NCI-H1417 treated with DMSO at 0.1 percent for 48 hours (cell line): ENCODE measurements at regions not wholly inside any gene's neighbourhood (a gene's known extent, or its start where the extent isn't known, plus 50 kb on each side); places are given as distances from the start of the nearest gene placed in this dataset.

Experiments
- DNase-seq: peaks from one replicate; lab custom pipeline; 2025; lab: John Stamatoyannopoulos, UW

DNA sequence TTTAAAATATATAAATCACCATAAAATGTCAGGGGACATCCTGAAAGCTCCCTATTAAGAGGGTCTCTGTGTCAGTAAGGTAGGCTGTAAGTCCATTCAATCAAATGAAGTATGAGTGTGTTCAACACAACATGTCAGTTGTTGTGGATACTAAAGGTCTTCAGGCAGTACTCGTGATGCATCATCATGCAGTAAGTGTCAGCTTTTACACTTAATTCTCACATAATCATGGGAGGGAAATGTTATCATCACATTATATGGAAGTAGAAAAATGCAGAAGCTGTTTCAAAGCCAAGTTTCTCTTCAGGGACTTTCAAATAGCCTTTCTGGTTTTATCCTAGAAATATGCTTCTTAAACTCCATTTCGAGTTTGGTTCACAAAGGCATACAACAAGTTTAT lies 477.1 kb upstream of the ID2 start:
- no peak for DNase-seq

DNA sequence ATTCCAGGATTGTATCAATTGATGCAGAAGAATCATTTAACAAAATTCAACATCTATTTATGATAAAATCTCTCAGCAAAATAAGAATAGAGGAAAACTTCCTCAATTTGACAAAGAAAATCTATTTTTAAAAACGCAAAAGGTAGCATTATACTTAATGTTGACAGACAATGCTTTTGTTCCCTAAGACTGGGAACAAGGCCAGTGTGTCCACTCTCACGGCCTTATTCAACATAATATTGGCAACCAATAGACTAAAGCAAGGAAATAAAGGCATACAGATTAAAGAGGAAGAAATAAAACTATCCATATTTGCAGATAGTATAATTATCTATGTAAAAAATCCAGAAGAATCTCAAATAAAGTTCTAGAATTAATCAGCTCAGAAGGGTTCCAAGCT lies 472.4 kb upstream of the ID2 start:
- no peak for DNase-seq

DNA sequence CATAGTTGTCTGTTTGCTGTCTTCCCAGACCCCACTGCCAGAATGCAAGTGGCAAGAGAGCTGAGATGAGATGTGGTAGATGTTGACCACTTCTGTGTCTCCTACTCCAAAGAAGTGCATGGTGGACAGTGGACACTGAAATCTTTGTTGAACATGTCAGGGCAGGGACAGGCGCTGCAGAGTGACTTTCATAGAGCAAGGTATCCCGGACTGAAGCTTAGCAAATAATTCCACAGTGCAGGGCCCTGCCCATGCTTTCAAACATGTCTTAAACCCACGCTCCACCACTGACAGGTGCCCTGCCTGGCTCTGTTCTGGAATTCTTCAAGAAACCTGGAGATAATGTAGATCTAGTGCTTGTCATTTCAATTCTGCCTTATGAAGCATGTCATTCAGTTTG lies 470.5 kb upstream of the ID2 start:
- DNase-seq, result no peak

DNA sequence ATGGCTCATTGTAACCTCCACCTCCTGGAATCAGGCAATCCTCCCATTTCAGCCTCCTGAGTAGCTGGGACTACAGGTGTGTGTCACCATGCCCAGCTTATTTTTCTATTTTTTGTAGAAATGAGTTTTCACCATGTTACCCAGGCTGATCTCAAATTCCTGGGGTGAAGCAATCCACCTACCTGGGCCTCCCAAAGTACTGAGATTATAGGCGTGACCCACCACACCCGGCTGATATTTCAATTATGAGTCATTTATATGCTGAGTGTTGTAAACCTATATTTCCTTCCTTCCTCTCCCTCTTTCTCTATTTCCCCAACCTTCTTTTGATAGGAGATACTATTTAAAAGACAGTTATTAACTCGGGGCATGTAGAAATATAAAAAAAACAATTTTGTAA lies 469.6 kb upstream of the ID2 start:
- no peak for DNase-seq

DNA sequence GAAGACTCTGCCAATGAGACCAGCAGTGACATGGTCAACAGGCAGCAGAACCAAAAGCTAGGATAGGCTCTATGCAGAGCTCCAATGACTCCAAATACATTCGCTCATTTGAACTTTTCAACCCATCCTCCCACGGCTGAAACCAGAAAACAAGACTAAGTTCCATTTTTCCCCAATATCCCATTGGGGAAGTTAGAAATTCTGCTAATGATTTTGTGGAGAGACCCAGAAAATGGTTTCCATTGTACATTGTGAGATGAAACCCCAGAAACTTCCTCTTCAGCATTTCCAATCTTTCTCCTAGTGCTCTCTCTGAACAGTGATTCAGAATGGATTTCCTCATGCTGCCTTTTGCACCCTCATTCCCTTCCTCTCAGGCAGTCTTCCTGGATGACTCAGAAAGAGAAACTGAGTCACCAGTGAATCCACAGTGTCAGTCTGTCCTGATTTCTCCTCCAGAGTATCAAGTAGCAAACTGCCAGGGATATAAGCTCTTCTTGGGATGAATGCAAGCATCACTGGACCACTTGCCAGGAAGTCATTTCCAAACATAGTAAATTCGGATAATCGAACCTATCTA lies 467.7 kb upstream of the ID2 start:
- DNase-seq, result no peak

DNA sequence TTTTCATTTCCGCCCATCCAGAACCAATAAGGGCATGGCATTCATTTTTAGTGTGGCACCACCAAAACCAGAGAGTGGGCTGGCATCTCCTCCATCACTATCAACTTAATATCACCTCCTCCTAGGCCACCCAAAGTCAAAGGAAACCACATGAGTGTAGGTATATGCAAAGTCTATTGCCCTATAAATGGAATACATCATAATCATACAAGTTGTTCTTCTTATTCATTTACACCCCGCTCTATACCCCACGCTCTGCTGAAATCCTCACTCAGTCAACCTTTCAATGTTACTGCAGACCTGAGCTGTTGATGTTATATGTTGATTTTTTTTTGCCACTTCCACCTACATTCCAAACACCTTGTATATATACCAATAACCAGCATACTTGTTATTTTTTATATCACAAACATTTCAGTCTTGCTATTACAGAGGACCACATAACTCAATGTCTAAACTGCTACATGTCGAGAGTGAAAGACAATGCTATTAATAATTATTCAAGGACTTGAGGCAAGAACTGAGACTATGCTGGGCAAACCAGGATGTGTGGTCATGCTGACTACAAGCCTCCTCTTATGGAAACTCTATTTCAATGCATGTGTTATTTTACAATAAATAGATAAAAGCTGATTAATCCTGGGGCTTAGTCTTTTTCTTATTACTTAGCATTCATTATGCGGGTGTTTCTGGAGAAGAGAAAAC lies 466.5 kb upstream of the ID2 start:
- no peak for DNase-seq

DNA sequence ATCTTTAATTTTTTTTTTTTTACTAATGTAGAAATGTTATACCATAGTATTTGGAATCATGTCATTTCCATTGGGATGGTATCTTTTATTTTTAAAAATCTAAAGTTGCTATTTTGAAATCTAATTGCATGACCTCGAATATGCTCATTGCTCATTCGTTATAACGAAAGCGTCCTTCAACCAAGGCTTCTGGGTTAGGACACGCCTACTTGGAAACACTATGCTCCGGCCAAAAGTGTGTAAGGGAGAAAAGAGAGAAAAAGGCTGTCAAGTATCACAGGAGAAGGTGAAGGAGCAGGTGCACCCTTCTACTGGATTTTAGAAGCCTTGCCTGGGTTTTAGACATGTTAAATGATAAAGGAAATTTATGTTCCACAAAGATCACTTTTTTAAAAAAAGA lies 465.9 kb upstream of the ID2 start:
- DNase-seq, result no peak

DNA sequence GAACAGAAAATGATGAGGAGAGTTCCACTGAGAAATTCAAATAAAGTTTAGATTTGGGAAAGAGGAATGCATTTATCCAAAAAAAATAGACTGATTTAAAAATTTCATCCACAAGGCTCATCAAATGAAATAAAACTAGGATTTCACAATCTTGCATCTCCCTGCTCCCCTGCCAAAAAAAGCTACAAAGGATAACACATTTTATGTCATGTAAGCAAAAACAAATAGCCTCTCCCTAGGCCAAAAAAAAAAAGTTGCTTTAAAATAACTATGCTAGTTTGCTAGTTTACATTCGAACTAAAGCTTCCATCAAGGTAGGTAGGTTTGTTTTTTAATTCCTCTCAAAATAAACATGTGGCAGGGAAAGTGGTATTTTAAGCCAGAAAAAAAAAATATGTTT lies 465.5 kb upstream of the ID2 start:
- DNase-seq, result no peak

DNA sequence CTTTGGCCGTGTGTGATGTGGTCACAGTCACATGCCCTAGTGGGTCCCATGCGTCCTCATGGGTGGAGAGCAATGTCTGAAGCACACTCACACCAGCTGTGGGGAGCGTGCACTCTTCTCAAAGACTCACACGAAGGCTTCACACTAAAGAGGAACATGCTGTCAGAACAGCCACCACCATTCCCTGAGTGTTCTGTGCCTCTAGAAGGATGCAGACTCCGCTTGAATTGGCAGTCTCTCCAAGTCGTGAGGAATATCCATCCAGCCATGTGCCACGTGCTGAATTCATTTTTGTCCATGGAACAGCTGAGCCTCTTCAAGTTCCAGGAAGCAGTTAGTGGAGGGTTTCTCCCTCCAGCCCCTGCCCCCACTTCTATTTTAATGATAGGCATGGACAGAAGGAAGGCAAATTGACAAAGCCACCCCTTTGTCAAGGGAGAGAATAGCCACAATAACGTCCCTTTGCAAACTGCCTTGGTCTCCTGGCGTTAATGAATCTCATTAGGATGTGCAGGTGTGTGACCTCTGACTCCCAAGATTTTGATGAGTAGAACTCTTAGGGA lies 464.3 kb upstream of the ID2 start:
- no peak for DNase-seq

DNA sequence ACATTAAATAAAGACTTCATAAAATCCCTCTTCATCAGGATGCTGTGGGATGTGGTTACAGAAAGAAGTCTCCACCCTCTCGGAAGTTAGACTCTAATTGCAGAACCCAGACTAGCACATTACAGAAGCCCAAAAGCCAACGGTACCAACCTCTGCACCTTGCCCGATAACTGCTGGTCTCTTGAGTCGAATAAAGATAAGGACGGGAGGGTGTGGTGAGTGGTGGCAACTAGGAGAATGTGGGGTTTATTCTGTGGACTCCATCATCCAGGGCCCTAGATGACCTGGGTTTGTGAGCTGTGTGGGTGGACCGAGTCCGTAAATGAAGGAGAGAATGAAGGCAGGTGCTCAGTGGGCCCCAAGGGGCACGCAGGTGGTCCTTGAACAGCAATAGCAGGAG lies 462.8 kb upstream of the ID2 start:
- no peak for DNase-seq

DNA sequence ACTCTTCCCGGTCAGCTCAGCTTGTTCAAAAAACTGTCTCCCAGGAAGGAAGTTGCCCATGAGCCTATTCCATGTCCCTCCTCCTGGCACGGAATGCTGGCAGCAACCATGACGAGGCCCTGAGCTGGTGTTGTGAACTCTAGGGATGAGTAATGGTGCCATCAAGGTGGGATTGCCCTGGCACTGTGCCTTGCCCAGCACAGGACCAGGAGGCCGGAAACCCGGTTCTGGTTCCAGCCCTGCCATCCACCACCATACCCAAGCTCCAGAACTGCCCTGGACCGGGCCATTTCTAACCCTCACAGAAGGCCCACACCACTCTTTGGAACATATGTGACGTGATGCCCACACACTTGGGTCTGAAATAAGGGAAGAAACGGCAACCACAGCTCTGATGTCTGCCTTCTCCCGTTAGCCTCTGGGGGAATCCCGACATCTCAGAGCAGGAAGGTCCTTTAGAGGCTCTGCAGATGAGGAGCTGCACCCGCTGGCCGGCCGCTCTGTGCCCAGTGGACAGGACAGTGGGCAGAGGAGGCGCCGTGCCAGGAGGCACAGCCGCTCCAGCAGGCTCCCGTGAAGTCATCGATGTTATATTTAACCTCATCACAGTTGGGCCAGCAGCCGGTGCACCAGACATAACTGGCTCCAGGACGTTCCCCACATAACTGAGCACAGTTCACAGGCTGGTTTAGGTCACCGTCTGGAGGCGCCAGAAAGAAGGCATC lies 462.1 kb upstream of the ID2 start:
- no peak for DNase-seq

DNA sequence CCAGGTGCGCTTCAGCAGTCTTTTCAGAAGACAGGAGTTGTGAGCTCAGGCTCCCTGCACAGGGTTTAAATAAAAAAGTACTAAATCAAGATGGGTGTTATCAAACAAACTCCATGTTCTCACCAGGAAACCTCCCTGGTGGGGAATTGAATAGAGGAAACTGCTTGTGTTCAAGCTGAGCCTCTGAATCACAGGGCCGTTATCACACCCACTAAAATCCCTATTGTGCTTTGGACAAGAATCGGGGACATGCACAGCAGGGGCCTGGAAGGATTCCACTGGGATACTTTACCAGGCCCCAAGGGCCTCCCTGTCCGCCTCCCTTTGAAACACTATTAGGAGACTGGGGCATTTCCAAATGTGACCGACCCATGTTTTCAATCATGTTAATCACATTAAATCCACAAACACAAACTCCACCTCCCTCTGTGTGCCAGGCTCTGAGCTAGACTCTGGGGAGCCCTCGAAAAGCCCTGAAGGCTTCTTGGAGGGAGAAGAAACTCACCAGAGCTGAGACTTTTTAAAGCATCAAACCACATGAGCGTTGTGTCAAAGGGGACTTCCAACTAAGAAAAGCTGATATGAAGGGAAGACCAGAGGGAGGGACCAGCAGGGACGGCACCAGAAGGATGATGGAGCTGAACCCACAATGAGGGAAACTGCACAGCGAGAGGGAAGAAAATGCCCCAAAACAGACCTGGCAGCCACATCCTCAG lies 458.7 kb upstream of the ID2 start:
- no peak for DNase-seq

DNA sequence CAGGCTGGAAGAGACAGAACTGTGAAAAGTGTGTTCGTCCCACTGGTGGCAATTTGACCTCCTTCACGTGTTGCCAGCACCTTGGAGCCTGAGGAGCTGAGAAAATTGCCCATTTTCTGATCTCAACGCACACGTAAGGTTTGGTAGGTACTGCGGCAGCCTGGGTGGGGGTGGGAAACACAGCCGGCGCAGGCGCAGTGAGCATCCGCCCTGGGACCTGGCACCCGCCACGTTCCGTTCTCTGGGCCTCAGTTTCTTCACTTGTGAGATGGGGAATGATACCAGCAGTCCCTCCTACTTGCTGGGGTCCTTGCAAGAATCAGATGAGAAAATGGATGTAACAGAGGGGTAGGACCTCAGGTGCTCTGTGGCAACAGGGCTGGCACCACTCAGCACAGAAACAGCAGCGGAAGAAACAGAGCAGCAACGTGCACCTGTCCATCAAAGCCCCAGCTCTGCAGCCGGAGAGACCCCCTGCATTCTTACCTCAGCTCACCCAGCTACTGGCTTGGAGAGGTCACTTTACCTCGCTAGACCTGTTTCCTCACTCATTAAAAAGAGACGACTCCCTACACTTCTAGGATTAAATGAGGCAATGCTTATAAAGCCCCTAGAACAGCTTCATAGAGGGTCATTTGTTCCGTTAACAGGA lies 458.0 kb upstream of the ID2 start:
- no peak for DNase-seq

DNA sequence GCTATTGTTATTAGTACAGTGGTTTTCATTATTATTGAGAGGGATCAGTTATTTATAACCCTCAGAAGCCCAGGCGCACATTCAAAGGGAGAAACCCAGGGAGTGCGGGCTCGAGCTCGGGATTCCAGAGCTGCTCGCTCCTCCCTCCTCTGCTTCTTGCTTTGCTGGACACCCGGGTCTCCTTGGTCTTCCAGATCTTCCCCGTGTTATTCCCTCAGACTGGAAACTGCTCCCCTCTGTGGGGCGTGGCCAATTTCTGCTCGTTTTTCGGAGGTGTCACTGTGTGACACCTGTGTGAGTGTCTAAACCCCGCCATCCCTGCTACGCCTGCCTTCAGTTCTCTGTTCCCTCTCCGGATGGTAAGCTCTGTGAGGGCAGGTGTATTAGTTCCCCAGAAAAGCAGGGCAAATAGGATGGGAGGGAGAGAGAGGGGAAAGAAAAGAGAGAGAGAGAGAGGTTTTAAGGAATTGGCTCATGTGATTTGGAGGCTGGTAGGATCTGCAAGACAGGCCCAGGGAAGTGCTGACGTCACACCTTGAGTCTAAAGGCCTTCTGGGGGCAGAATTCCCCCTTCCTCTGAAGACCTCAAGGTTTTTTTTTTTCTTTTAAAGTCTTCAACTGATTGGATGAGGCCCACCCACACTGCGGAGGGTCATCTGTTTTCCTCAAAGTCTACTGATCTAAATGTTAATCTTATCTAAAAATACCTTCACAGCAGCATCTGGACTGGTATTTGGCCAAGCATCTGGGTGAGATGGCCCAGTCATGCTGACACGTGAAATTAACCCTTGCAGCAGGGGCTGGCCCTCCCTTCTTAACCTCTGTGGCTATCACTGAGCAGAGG lies 457.3 kb upstream of the ID2 start:
- no peak for DNase-seq

DNA sequence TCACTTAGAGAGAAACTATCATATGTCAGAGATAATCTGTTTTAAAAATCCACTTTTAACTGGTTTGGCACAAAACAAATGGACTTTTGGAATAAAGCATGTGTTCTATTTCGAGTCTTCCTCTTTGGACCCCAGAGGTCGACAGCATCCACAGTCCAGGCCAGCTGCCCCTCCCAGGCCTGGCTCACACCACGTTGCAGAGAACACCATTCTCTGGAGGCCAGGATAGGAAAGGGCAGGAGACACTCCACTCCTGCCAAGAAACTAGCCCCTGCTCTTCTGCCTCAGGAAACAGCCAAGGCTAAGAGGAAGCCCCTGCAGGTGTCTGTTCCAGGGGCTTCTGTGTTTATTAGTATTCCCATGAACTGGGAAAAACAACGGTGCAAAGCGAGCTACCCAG lies 456.6 kb upstream of the ID2 start:
- no peak for DNase-seq

DNA sequence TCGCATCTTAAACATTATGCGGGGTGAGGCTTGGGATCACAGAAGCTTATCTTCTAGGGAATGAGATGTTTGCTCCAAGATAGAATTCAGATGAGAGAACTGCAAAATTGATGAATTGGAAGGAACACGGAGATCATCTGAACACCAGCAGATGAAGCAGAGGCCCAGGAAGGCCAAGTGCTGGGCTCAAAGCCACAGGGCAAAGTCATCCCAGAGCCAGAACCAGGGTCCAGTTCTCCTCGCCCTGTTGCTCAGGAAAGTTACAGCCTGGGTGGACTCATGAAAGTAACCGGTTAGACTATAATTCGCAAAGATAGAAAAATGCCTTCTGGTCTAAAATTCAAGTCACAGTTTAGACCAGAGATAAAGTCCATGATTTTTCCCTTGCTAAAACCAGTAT lies 456.1 kb upstream of the ID2 start:
- DNase-seq, result no peak

DNA sequence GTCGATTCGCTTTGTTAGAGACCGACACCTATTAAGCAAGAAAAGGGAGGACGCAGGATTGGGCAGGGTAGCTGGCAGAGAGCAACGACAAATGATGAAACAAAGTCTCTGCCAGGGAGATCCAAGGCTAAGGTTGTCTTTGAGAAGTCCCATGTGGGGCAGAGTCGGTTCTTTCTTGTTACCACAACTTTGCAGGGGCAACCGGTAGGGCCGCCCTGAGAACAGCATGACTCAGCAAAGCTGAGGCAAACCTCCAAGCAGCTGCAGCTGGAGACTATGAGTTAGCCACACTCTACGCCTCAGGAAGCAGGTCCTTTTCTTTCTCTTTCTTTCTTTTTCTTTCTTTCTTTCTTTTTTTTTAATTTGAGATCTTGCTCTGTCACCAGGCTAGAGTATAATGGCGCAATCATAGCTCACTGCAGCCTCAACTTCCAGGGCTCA lies 452.3 kb upstream of the ID2 start:
- DNase-seq, result no peak

DNA sequence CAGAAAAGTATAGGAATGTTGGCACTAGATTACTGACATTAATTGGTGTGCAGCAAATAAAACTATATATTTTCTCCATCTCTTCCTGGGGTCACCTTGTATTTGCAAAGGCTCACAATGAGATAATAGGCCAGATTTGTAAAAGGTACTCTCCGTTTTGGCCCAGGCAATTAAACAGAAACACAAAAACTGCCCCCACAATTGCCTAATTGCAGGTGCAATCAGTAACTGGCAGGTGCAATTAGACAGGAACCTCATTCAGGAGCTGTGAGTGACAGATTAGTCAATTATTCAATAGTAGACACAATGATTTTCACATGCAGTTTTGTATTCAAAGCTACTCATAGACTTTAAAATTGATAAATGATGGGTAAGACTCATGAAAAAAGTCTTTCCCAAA lies 451.4 kb upstream of the ID2 start:
- DNase-seq, result peak; percentile 42

DNA sequence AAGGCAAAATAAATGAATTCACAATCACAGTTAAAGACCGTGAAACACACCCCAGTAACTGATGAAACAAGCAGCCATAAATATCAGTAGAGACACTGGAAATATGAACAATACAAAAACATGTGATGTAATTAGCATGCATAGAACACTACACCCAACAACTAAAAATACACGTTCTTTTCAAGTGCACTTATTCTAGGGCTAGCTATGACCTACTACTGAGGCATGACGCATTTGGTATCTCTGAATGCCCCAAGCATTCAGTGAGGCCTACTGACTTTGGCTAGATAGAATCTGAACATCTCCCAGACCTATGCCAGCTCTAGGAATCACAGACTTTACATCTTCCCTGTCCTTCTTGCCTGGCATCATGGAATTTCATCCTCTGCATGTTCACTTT lies 450.0 kb upstream of the ID2 start:
- no peak for DNase-seq

DNA sequence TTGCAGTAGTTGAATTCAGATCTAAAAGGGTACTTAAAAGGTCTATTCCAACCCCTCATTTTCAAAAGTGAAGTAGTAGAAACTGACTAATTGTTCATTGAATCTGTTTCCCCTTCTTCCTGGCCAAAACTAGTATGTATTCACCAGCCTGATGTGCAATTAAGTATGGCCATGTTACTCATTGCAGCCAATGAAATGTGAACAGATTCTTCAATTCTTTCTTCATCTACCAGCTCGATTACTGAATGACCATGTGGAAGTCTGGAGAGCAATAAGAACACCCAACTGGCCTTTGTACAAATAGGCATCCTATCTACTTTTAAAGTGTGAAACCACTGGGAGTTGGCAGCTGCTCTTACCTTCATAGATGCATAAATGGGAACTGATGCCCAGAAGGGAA lies 449.0 kb upstream of the ID2 start:
- no peak for DNase-seq

DNA sequence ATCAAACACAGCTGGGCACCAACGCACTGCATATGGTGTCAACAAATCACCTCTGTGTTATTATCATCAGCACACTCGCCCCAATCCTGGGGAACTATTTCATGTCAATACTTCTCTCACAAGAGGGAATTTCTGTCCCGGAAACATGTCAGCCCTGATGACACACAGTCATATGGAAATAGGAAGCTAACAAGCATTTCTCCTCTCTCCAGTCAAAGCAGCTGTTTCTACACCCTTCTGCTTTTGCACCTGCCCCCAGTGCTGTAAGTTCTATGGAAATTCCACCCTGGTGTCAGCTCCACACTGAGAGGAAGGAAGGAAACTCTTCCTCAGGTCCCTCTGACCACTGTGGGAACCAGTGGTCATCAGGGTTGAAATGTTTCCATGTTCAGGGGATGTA lies 447.6 kb upstream of the ID2 start:
- DNase-seq, result no peak
